ENCODE measurements at regions not wholly inside any gene's neighbourhood (a gene's known extent, or its start where the extent isn't known, plus 50 kb on each side); places are given as distances from the start of the nearest gene placed in this dataset.

GRCh38 chr10:58089739-58090138 lies 178.0 kb downstream of the IPMK start:
- TF ChIP-seq, protein P1, sequence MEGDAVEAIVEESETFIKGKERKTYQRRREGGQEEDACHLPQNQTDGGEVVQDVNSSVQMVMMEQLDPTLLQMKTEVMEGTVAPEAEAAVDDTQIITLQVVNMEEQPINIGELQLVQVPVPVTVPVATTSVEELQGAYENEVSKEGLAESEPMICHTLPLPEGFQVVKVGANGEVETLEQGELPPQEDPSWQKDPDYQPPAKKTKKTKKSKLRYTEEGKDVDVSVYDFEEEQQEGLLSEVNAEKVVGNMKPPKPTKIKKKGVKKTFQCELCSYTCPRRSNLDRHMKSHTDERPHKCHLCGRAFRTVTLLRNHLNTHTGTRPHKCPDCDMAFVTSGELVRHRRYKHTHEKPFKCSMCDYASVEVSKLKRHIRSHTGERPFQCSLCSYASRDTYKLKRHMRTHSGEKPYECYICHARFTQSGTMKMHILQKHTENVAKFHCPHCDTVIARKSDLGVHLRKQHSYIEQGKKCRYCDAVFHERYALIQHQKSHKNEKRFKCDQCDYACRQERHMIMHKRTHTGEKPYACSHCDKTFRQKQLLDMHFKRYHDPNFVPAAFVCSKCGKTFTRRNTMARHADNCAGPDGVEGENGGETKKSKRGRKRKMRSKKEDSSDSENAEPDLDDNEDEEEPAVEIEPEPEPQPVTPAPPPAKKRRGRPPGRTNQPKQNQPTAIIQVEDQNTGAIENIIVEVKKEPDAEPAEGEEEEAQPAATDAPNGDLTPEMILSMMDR (IDR thresholded peaks at IDR 0.05) = no peak
- no peak for TF ChIP-seq ZFX (IDR thresholded peaks at IDR 0.05; ENCODE audit: borderline replicate concordance)

Data from 22Rv1 (cell line).